Amniotic stem cell (primary cell): ENCODE measurements at regions not wholly inside any gene's neighbourhood (a gene's known extent, or its start where the extent isn't known, plus 50 kb on each side); places are given as distances from the start of the nearest gene placed in this dataset.
"Not testable (repeated sequence)": the region's sequence is repeated elsewhere in the genome, so short reads cannot be mapped to it uniquely, and the experiment has no call there.

ENCODE experiments used
- DNase-seq: peaks from one replicate; lab custom pipeline; 2025; lab: John Stamatoyannopoulos, UW

- not testable (repeated sequence) for DNase-seq
Measured at GRCh38 chrX:89539150-89539549, 382.6 kb upstream of the TGIF2LX start.

GRCh38 chrX:89557146-89557545 is 364.6 kb upstream of the TGIF2LX start:
- not testable (repeated sequence) for DNase-seq

- DNase-seq = not testable (repeated sequence)
Measured at GRCh38 chrX:89562079-89562478, 359.6 kb upstream of the TGIF2LX start.

- not testable (repeated sequence) for DNase-seq
Measured at GRCh38 chrX:89563107-89563506, 358.6 kb upstream of the TGIF2LX start.

- not testable (repeated sequence) for DNase-seq
Measured at GRCh38 chrX:89567787-89568186, 353.9 kb upstream of the TGIF2LX start.

GRCh38 chrX:89581868-89582267 is 339.8 kb upstream of the TGIF2LX start:
- not testable (repeated sequence) for DNase-seq

GRCh38 chrX:89631858-89632257 is 289.9 kb upstream of the TGIF2LX start:
- not testable (repeated sequence) for DNase-seq

- DNase-seq = not testable (repeated sequence)
Measured at GRCh38 chrX:89635887-89636286, 285.8 kb upstream of the TGIF2LX start.

- not testable (repeated sequence) for DNase-seq
Measured at GRCh38 chrX:89658662-89659061, 263.0 kb upstream of the TGIF2LX start.

- not testable (repeated sequence) for DNase-seq
Measured at GRCh38 chrX:89706481-89706880, 215.2 kb upstream of the TGIF2LX start.

- DNase-seq = not testable (repeated sequence)
Measured at GRCh38 chrX:89707363-89707927, 214.3 kb upstream of the TGIF2LX start.

- not testable (repeated sequence) for DNase-seq
Measured at GRCh38 chrX:89734367-89734766, 187.3 kb upstream of the TGIF2LX start.

GRCh38 chrX:89756466-89756865 is 165.2 kb upstream of the TGIF2LX start:
- not testable (repeated sequence) for DNase-seq

GRCh38 chrX:89757767-89758166 is 163.9 kb upstream of the TGIF2LX start:
- DNase-seq = peak; percentile 0

GRCh38 chrX:89759076-89759685 is 162.5 kb upstream of the TGIF2LX start:
- not testable (repeated sequence) for DNase-seq

- not testable (repeated sequence) for DNase-seq
Measured at GRCh38 chrX:89771639-89772038, 150.1 kb upstream of the TGIF2LX start.

- DNase-seq = not testable (repeated sequence)
Measured at GRCh38 chrX:89811440-89811839, 110.3 kb upstream of the TGIF2LX start.

GRCh38 chrX:89839723-89840122 is 82.0 kb upstream of the TGIF2LX start:
- not testable (repeated sequence) for DNase-seq

GRCh38 chrX:89871662-89872061 is 50.0 kb upstream of the TGIF2LX start:
- not testable (repeated sequence) for DNase-seq
